Mesenchymal stem cell (in vitro differentiated cells and primary cell): ENCODE measurements at regions not wholly inside any gene's neighbourhood (a gene's known extent, or its start where the extent isn't known, plus 50 kb on each side); places are given as distances from the start of the nearest gene placed in this dataset.
"Not testable (repeated sequence)": the region's sequence is repeated elsewhere in the genome, so short reads cannot be mapped to it uniquely, and the experiment has no call there.

Experiments
- DNase-seq: peaks from one replicate; pipeline ENCODE4 v3.0.0-alpha.2; 2013
- H2AFZ ChIP-seq: one replicate; pipeline ENCODE4 v1.6.1; 2013; ENCODE audit warnings: low read depth, mild to moderate bottlenecking, control low read depth, inconsistent platforms, low read length, moderate library complexity
- H2AK5ac ChIP-seq: 2 replicates; pipeline ENCODE4 v1.6.1; 2013; ENCODE audit warnings: low read length, moderate library complexity, mild to moderate bottlenecking, inconsistent platforms; ENCODE audit not compliant: severe bottlenecking
- H2BK120ac ChIP-seq: one replicate; pipeline ENCODE4 v1.6.1; 2013; ENCODE audit warnings: low read depth, mild to moderate bottlenecking, inconsistent platforms, low read length, moderate library complexity
- H2BK12ac ChIP-seq, 2 experiments: one replicate each; pipeline ENCODE4 v1.6.1; 2013; ENCODE audit warnings: inconsistent platforms in 2 of 2, low read length in 2 of 2, mild to moderate bottlenecking in 2 of 2, moderate library complexity in 2 of 2, control low read depth in 1 of 2
- H2BK15ac ChIP-seq: one replicate; pipeline ENCODE4 v1.6.1; 2013; ENCODE audit warnings: mild to moderate bottlenecking, low read depth, inconsistent platforms; ENCODE audit not compliant: poor library complexity, severe bottlenecking
- H2BK5ac ChIP-seq: 2 replicates; pipeline ENCODE4 v1.6.1; 2013; ENCODE audit warnings: low read depth, mild to moderate bottlenecking, low read length, control low read depth, inconsistent platforms; ENCODE audit not compliant: poor library complexity, severe bottlenecking
- H3K14ac ChIP-seq, 2 experiments: one replicate each; pipeline ENCODE4 v1.6.1; 2013; ENCODE audit warnings: inconsistent platforms in 2 of 2, low read length in 2 of 2, control low read depth in 1 of 2, mild to moderate bottlenecking in 1 of 2, moderate library complexity in 1 of 2
- H3K18ac ChIP-seq, 2 experiments: one replicate each; pipeline ENCODE4 v1.6.1; 2013; ENCODE audit warnings: inconsistent platforms in 2 of 2, low read length in 2 of 2, control low read depth in 1 of 2, low read depth in 1 of 2, mild to moderate bottlenecking in 1 of 2
- H3K23ac ChIP-seq, 2 experiments: one replicate each; pipeline ENCODE4 v1.6.1; 2013; ENCODE audit warnings: inconsistent platforms in 2 of 2, low read length in 2 of 2, mild to moderate bottlenecking in 2 of 2, moderate library complexity in 2 of 2, control low read depth in 1 of 2
- H3K27ac ChIP-seq: 2 replicates; pipeline ENCODE4 v1.5.1; 2013; ENCODE audit warnings: mild to moderate bottlenecking, moderate library complexity, low read length, control low read depth, inconsistent platforms; ENCODE audit not compliant: poor library complexity, severe bottlenecking
- H3K27me3 ChIP-seq, 2 experiments: 2 replicates each; pipeline versions ENCODE4 v1.6.1 to v1.7.0; 2013; ENCODE audit warnings: low read length in 2 of 2, mild to moderate bottlenecking in 2 of 2, moderate library complexity in 2 of 2, control low read depth in 1 of 2, inconsistent platforms in 1 of 2; ENCODE audit not compliant: control insufficient read depth in 1 of 2, insufficient read depth in 1 of 2
- H3K36me3 ChIP-seq, 2 experiments: 2 replicates each; pipeline versions ENCODE4 v1.6.1 to v1.7.0; 2013; ENCODE audit warnings: low read length in 2 of 2, control low read depth in 1 of 2, inconsistent platforms in 1 of 2, low read depth in 1 of 2, mild to moderate bottlenecking in 1 of 2; ENCODE audit not compliant: insufficient read depth in 2 of 2, control insufficient read depth in 1 of 2
- H3K4ac ChIP-seq, 2 experiments: one replicate each; pipeline ENCODE4 v1.6.1; 2013; ENCODE audit warnings: inconsistent platforms in 2 of 2, low read length in 2 of 2, mild to moderate bottlenecking in 2 of 2, moderate library complexity in 2 of 2, control low read depth in 1 of 2, low read depth in 1 of 2
- H3K4me1 ChIP-seq: 2 replicates; pipeline ENCODE4 v1.6.1; 2013; ENCODE audit warnings: low read depth, low read length, control low read depth; ENCODE audit not compliant: control insufficient read depth, insufficient read depth
- H3K4me2 ChIP-seq: 2 replicates; pipeline ENCODE4 v1.6.1; 2013; ENCODE audit warnings: low read length, mild to moderate bottlenecking, inconsistent platforms; ENCODE audit not compliant: poor library complexity, severe bottlenecking
- H3K4me3 ChIP-seq, 2 experiments: 2 replicates each; pipeline versions ENCODE4 v1.5.1 to v1.7.0; 2013; ENCODE audit warnings: low read length in 2 of 2, mild to moderate bottlenecking in 2 of 2, control low read depth in 1 of 2, low read depth in 1 of 2; ENCODE audit not compliant: insufficient read depth in 1 of 2
- H3K79me1 ChIP-seq: replicated peaks from 2 replicates; pipeline ENCODE4 v1.6.1; 2013; ENCODE audit warnings: mild to moderate bottlenecking, control low read depth, low read length, inconsistent platforms; ENCODE audit not compliant: poor library complexity, severe bottlenecking
- H3K9ac ChIP-seq: 2 replicates; pipeline ENCODE4 v1.7.0; 2013; ENCODE audit warnings: mild to moderate bottlenecking, low read length, moderate library complexity
- H3K9me3 ChIP-seq: 2 replicates; pipeline ENCODE4 v1.7.0; 2013; ENCODE audit warnings: mild to moderate bottlenecking, low read length; ENCODE audit not compliant: control insufficient read depth
- H4K8ac ChIP-seq: one replicate; pipeline ENCODE4 v1.6.1; 2013; ENCODE audit warnings: inconsistent platforms, mild to moderate bottlenecking, low read length, moderate library complexity
- H4K91ac ChIP-seq: one replicate; pipeline ENCODE4 v1.6.1; 2013; ENCODE audit warnings: mild to moderate bottlenecking, low read length, inconsistent platforms
- whole genome bisulfite sequencing: methylation state at CpG from one replicate; pipeline ENCODE4 v1.1.7; 2013; ENCODE audit warnings: mixed read lengths; 5-methylcytosine and 5-hydroxymethylcytosine counted together

GRCh38 chr12:124160097-124160756 lies 134.7 kb upstream of the RFLNA start:
- no peak overlapping the region for H3K4me3 ChIP-seq
- peaks cover 5% of the 10 kb centered on the region for H3K4me1 ChIP-seq
- peaks cover 0 to 22% of the 10 kb centered on the region in 2 experiments for H3K27me3 ChIP-seq
- no peak overlapping the region for H4K8ac ChIP-seq
- H2AK5ac ChIP-seq, result no peak overlapping the region
- no peak overlapping the region for H2BK5ac ChIP-seq
- no peaks in the 10 kb centered on the region for H3K9me3 ChIP-seq
- H3K4ac ChIP-seq, result no peak overlapping the region
- no peak for DNase-seq
- H3K9ac ChIP-seq, result no peak overlapping the region
- H3K18ac ChIP-seq, result no peak overlapping the region
- H3K23ac ChIP-seq, result no peak overlapping the region
- H3K36me3 ChIP-seq, result no peaks in the 10 kb centered on the region
- WGBS, result 85% methylated on average over 11 of the region's 11 CpGs
- no peak overlapping the region for H2BK15ac ChIP-seq
- no peak overlapping the region for H2BK120ac ChIP-seq
- H2AFZ ChIP-seq, result no peak overlapping the region
- H4K91ac ChIP-seq, result no peak overlapping the region
- H3K27ac ChIP-seq, result no peak overlapping the region
- no peak overlapping the region for H2BK12ac ChIP-seq
- H3K79me1 ChIP-seq, result no peaks in the 10 kb centered on the region
- H3K4me2 ChIP-seq, result no peak overlapping the region
- H3K14ac ChIP-seq, result no peak overlapping the region

- H3K9ac ChIP-seq, H4K91ac ChIP-seq, H2BK120ac ChIP-seq, H3K79me1 ChIP-seq, H2BK12ac ChIP-seq, H3K14ac ChIP-seq, H2AFZ ChIP-seq, H3K27ac ChIP-seq, H2BK15ac ChIP-seq, H2BK5ac ChIP-seq, H3K23ac ChIP-seq, H3K4me2 ChIP-seq, H3K36me3 ChIP-seq, H2AK5ac ChIP-seq, DNase-seq, H3K4me3 ChIP-seq, H3K18ac ChIP-seq, H3K4me1 ChIP-seq, H3K4ac ChIP-seq, H4K8ac ChIP-seq, H3K9me3 ChIP-seq: not testable (repeated sequence)
- WGBS, result 88% methylated on average over 8 of the region's 9 CpGs
- peaks cover 0 to 22% of the 10 kb centered on the region in 2 experiments for H3K27me3 ChIP-seq
Measured at GRCh38 chr12:124161402-124161801, 133.5 kb upstream of the RFLNA start.

- H2BK120ac ChIP-seq, result no peak overlapping the region
- no peaks in the 10 kb centered on the region for H3K36me3 ChIP-seq
- peaks cover 5% of the 10 kb centered on the region for H3K4me1 ChIP-seq
- no peak overlapping the region for H3K27ac ChIP-seq
- no peak overlapping the region for H3K9ac ChIP-seq
- no peak overlapping the region for H3K4ac ChIP-seq
- no peak overlapping the region for H2BK5ac ChIP-seq
- no peak overlapping the region for H2AK5ac ChIP-seq
- DNase-seq, result no peak
- no peak overlapping the region for H2BK12ac ChIP-seq
- no peak overlapping the region for H2AFZ ChIP-seq
- no peak overlapping the region for H3K4me2 ChIP-seq
- no peak overlapping the region for H2BK15ac ChIP-seq
- no peak overlapping the region for H3K18ac ChIP-seq
- H4K91ac ChIP-seq, result no peak overlapping the region
- no peak overlapping the region for H3K23ac ChIP-seq
- H3K4me3 ChIP-seq, result no peak overlapping the region
- peaks cover 0 to 18% of the 10 kb centered on the region in 2 experiments for H3K27me3 ChIP-seq
- H3K9me3 ChIP-seq, result no peaks in the 10 kb centered on the region
- WGBS, result 94% methylated on average over 5 of the region's 6 CpGs
- H3K79me1 ChIP-seq, result no peaks in the 10 kb centered on the region
- no peak overlapping the region for H4K8ac ChIP-seq
- no peak overlapping the region for H3K14ac ChIP-seq
Measured at GRCh38 chr12:124162151-124163110, 132.5 kb upstream of the RFLNA start.

DNA sequence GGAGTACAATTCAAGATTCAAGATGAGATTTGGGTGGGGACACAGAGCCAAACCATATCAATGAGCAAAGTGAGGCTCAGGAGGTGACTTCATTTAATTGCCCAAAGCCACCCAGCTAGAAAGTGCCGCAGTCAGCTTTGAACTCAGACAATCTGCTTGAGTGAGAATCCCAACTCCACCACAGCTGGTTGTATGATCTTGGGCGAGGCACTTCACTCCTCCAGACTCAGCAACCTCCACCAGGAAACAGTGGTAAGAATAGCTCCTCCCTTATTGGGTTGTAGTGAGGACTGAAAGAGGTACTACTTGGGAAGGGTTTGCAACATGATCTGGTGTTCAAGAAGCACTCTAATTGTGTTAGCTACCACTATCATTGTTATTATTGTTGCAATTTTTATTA lies 129.2 kb upstream of the RFLNA start:
- DNase-seq, result no peak
- Histone ChIP-seq H3K79me1 (no peaks in the 10 kb centered on the region), H3K4me1 (no peaks in the 10 kb centered on the region), H3K27me3 (no peaks in the 10 kb centered on the region), H2BK15ac (no peak overlapping the region), H3K18ac (no peak overlapping the region), H3K14ac (no peak overlapping the region), H3K9me3 (no peaks in the 10 kb centered on the region), H3K9ac (no peak overlapping the region), H2AFZ (no peak overlapping the region), H4K91ac (no peak overlapping the region), H3K4me3 (no peak overlapping the region), H2BK12ac (no peak overlapping the region), H3K27ac (no peak overlapping the region), H3K36me3 (no peaks in the 10 kb centered on the region), H2AK5ac (no peak overlapping the region), H2BK120ac (no peak overlapping the region), H3K23ac (no peak overlapping the region), H3K4ac (no peak overlapping the region), H3K4me2 (no peak overlapping the region), H2BK5ac (no peak overlapping the region), H4K8ac (no peak overlapping the region)
- WGBS, result 60% methylated on average over 2 of the region's 2 CpGs
